ENCODE measurements at regions not wholly inside any gene's neighbourhood (a gene's known extent, or its start where the extent isn't known, plus 50 kb on each side); places are given as distances from the start of the nearest gene placed in this dataset.
A peak's percentile ranks its signal among the peaks of the same experiment; 100 is the strongest.

DNA sequence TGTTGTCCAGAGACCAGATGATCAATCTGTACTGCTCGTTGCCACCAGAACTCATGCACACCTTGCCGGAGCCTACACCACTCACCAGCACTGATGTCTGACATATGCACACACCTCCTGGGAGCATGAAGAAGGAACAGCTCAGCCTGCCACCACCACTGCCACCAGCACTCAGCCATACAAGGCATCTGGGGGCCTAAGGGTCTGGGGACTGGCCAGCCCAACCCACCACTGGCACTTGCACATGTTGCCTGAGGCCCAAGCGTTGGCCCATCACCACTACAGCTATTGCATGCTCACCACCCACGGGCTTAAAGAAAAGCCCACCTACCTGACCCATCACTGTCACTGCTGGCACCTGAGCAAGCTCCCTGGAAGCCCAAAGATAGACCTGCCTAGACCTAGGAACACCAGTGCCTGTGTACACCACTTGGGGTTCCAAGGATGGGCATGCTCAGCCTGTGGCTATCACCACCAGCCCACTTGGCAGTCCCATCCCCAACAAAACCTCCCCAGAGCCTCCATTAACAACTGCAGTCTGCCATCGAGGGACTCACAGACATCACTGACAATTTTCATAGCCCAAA is 174.3 kb upstream of the GRID2 start:
- no peak for DNase-seq (ENCODE audit: low read depth, low spot score)
- in situ Hi-C loops (cut with HindIII; ENCODE audit: low pct_unique_long_range_greater_than_20kb, low sequenced_read_pairs) = no loop called here

DNA sequence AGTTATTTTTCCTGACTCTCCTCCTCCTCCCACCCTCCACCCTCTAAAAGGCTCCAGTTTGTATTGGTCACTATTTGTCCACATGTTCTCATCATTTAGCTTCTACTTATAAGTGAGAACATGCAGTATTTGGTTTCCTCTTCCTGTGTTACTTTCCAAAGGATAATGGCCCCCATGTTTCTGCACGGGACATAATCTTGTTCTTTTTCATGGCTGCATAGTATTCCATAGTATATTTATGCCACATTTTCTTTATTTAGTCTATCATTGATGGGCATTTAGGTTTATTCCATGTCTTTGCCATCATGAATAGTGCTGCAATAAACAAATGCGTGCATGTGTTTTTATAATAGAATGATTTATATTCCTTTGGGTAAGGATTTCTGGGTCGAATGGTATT is 167.3 kb upstream of the GRID2 start:
- in situ Hi-C loops (cut with HindIII; ENCODE audit: low pct_unique_long_range_greater_than_20kb, low sequenced_read_pairs) = no loop called here
- DNase-seq (ENCODE audit: low read depth, low spot score) = no peak

DNA sequence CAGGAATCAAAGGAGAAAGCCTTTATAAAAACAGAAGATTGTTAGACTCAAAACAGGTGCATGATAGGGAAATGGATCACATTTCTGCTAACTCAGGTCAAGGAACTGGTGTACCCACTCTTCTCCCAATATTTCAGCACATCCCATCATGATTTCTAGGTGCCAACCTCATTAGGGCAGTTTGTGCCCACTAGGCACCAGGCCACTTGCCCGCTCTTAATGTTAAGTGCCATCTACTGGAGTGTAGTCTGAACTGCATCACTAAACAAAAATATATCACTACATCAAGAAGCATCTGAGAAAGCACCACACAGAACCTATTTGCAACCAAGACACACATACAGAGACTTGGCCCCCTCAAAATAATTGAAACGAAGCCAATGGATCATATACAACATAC is 140.4 kb upstream of the GRID2 start:
- in situ Hi-C loops (cut with HindIII; ENCODE audit: low pct_unique_long_range_greater_than_20kb, low sequenced_read_pairs) = no loop called here

DNA sequence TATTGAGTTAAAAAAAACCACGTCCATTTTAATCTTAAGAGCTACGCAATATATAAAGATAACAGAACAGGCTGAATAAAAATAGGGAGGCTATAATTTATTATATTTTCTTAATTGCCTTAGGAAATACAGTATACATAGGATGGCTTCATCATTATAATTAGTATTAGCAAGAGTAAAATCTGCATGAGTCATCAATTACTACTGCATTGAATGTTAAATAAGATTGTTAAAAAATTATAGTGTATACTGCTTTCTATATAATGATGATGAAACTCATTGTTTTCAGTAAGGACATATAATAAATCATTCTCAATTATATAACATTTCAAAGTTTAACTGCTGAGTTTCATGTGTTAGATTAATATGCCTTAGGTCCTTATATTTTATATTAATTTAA is 133.4 kb upstream of the GRID2 start:
- no peak for DNase-seq (ENCODE audit: low read depth, low spot score)
- in situ Hi-C loops (cut with HindIII; ENCODE audit: low pct_unique_long_range_greater_than_20kb, low sequenced_read_pairs) = no loop called here

More for the DNA sequence above, 140.4 kb upstream of the GRID2 start:
- peak; percentile 45 for DNase-seq (ENCODE audit: low read depth, low spot score)

DNA sequence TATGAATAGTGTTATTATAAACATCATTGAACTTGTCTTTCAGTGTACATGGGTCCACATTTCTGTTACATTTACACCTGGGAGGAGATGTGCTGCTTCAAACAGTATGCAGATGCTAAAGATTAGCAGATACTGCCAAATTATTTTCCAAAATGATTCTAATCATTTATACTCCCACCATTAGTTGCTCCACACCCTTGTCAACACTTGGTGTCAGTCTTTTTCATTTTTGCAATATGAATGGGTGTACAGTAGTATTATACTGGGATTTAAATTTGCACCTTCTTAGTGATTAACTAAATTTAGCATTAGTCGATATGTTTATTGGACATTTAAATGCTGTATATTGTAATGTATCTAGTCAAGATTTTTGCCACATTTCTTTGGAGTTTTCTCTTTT is 131.6 kb upstream of the GRID2 start:
- in situ Hi-C loops (cut with HindIII; ENCODE audit: low pct_unique_long_range_greater_than_20kb, low sequenced_read_pairs) = no loop called here
- peak; percentile 5 for DNase-seq (ENCODE audit: low read depth, low spot score)

DNA sequence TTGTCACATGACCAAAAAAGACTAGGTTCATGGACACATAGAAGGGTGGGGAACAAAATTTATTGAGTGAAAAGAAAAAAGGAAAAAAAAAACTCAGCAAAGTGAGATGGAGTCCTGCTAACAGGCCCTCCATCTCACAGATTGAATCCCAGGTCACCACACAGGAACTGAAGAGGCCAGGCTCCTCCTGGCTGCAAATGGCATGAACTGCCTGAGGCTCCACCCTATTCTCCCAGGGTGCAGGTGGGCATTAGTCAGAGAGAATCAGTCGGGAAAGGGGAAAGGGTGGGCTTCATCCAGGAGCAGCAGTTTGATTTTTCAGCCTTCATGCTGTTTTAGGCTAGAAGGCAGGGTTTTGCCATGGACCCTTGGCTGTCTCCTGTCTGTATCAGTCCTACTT is 128.5 kb upstream of the GRID2 start:
- in situ Hi-C loops (cut with HindIII; ENCODE audit: low pct_unique_long_range_greater_than_20kb, low sequenced_read_pairs) = no loop called here
- no peak for DNase-seq (ENCODE audit: low read depth, low spot score)

DNA sequence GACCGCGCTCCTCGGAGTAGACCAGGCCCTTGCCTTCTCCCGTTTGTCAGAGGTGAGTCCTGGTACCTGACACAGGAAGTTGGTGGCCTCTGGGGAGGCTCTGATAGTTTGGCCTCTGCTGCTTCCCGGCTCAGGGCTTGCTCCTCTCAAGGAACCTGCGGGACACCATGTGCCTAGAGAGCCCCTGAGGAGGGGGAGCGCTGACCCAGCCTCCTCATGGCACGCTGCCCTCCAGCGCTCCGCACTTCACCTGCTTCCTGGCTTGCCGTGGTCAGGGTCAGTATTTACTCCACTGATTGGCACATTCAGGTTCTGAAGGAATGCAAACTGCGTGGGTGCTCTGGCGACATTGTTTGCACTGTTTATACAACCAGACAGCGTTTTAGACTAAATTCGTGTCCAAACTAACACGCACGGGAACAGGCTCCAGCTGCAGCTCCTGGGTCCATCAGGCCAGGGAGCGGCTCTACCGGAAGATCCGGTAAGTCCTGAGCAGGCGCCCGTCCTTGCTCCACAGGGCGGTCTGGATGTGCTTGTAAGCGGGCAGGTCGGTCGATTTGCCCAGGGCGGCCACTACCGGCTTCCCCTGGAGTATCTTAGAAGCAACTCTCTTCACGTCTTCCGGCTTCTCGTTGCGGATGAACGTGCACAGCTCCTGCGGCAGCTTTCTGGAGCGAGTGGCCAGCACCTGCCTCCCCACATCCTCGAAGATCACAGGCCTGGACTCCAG is 121.6 kb upstream of the GRID2 start:
- DNase-seq (ENCODE audit: low read depth, low spot score) = no peak
- in situ Hi-C loops (cut with HindIII; ENCODE audit: low pct_unique_long_range_greater_than_20kb, low sequenced_read_pairs) = no loop called here

DNA sequence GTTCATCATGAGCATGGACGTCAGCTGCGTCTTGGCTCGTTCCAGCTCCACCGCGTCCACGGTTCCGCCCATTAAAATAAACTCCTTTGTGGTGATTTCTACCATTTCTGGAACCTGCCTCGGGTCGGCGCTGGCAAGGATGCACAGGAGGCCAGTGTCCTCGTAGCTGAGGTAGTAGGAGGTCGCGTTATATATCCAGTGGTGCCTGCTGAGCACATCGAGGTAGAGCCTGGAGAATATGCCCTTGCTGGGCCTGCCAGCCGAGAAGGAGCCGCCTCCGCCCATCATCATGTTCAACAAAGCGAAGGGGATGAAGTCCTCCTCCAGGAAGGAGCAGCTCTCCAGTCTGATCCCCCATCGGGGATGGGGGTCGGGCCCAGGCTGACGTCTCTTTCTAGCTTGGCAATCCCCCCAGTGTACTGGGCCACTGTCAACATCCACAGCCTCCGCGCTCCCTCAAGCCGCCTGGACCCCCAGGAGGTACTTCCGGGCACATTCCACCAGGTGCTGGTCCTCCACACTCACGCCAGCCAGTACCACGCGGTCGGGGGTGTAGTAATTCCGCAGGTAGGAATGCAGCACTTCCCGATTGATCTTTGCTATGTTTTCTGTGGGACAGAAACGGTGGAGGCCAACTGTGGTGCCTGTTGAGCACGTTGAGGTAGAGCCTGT is 120.9 kb upstream of the GRID2 start:
- in situ Hi-C loops (cut with HindIII; ENCODE audit: low pct_unique_long_range_greater_than_20kb, low sequenced_read_pairs) = no loop called here
- no peak for DNase-seq (ENCODE audit: low read depth, low spot score)

DNA sequence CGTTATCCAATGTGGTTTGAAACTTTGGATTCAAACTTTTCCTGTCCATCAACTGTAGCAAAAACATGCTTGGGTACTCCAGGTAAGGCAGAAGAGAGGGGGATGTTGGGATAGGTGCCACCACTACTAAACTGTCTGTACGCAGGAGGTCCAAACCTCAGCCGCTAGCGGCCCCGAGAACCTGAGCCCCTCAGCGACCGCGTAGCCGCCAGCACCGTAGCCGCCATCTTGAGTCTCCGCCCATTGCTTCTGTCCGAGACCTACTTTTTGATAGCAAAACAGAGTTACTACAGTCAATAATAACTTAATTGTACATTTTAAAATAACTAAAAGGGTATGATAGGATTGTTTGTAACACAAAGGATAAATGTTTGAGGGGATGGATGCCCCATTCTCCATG is 119.9 kb upstream of the GRID2 start:
- no peak for DNase-seq (ENCODE audit: low read depth, low spot score)
- in situ Hi-C loops (cut with HindIII; ENCODE audit: low pct_unique_long_range_greater_than_20kb, low sequenced_read_pairs) = no loop called here

DNA sequence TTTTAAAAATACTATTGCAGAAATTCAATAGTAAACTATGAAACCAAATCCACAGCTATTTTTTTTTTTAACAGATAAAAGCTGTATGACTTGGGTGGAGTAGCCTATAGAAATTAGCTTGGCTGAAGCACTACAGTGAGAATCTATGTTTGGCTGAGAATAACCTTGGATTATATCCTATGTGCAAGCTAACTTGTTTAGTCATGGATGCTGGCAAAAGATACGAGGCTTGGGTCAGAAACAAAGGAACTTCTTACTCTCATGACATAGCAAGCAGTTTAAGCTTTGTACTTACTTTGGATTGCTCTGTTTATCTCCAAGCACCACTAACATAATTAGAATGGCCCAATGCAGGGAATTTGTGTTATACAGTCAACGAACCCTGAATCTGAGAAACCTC is 119.2 kb upstream of the GRID2 start:
- no peak for DNase-seq (ENCODE audit: low read depth, low spot score)
- in situ Hi-C loops (cut with HindIII; ENCODE audit: low pct_unique_long_range_greater_than_20kb, low sequenced_read_pairs) = no loop called here

DNA sequence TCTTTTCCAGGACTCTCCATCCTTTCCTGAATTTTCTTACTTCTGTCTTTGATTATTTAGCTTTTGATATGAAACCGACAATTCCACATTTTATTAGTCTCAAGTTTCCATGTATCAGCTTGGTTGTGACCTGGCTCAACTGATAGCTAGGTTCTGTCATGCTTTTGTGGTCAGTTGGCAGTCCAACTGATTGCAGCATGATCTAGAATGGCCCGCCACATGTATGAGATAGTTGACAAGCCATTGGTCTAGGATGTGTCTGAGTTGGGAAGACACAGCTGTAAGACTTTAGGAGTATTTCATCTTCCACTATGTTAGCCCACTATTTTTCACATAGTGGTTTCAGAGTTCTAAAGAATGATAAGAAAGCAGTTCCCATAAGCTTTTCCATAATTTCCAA is 117.5 kb upstream of the GRID2 start:
- no peak for DNase-seq (ENCODE audit: low read depth, low spot score)
- in situ Hi-C loops (cut with HindIII; ENCODE audit: low pct_unique_long_range_greater_than_20kb, low sequenced_read_pairs) = no loop called here

DNA sequence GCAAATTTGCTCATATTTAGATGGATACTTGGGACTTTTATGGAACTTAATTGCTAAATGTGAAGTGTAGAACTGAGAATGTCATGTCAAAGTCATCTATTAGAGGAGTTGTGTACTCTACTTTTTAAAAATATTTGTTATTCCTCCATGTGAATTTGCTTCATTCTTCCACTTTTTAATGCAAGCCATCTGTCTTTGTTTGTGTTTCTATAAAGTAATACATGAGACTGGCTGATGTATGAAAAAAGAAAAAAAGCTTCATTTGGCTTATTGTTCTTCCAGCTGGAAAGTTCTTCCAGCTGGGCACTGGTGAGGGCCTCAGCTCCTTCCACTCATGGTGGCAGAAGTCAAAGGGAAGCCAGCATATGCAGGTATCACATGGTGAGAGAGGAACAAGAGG is 114.6 kb upstream of the GRID2 start:
- in situ Hi-C loops (cut with HindIII; ENCODE audit: low pct_unique_long_range_greater_than_20kb, low sequenced_read_pairs) = no loop called here
- DNase-seq (ENCODE audit: low read depth, low spot score) = no peak

DNA sequence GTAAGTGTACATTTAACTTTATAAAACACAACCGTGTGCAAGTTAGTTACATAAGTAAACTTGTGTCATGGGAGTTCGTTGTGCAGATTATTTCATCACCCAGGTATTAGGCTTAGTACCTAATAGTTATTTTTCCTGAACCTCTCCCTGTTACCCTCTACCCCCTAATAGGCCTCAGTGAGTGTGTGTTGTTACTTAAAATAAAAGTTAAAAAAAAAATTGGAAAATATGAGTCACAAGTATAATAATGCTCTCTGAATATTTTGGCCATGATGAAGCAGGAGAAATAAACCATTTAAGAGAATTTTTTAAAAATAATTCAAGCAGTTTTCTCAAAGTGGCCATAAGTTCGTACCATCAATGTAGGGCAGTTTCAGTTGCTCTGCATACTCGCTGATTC is 105.1 kb upstream of the GRID2 start:
- in situ Hi-C loops (cut with HindIII; ENCODE audit: low pct_unique_long_range_greater_than_20kb, low sequenced_read_pairs) = no loop called here
- no peak for DNase-seq (ENCODE audit: low read depth, low spot score)

DNA sequence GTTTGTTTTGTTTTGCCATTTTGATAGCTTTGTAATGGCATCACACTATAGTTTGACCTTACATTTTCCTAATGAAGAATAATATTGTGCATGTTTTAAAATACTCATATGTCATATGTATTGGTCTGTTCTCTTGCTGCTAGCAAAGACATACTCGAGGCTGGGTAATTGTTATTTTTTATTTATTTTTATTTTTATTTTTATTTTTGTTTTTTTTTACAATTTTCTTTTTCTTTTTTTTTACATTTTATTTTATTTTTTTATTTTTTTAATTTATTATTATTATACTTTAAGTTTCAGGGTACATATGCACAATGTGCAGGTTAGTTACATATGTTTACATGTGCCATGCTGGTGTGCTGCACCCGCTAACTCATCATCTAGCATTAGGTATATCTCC is 104.6 kb upstream of the GRID2 start:
- in situ Hi-C loops (cut with HindIII; ENCODE audit: low pct_unique_long_range_greater_than_20kb, low sequenced_read_pairs) = no loop called here
- DNase-seq (ENCODE audit: low read depth, low spot score) = no peak

DNA sequence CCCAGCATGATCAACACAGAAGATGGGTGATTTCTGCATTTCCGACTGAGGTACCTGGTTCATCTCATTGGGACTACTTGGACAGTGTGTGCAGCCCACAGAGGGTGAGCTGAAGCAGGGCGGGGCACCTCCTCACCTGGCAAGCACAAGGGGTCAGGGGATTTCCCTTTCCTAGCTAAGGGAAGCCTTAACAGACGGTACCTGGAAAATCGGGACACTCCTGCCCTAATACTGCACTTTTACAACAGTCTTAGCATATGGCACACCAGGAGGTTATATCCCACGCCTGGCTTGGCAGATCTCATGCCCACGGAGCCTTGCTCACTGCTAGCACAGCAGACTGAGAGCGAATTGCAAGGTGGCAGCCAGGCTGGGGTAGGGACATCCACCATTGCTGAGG is 92.9 kb upstream of the GRID2 start:
- in situ Hi-C loops (cut with HindIII; ENCODE audit: low pct_unique_long_range_greater_than_20kb, low sequenced_read_pairs) = no loop called here
- DNase-seq (ENCODE audit: low read depth, low spot score) = no peak

DNA sequence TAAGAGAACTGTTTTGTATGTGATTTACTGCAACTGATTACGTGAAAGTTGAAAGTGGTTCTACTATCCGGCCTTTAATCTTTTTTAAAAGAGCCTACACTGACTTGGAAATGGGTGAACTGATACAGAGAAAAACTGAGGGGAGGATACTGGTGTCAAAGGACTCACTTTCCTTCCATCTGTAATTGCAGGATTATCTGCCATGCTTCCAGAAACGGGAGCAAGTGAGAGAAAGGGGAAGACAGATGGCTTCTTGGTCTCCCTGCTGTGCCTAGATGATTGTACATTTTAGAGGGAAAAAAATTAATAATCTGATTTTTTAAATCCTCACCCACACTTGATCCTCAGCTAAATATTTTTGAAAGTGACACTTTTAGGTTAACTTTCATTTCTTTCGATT is 88.3 kb upstream of the GRID2 start:
- no peak for DNase-seq (ENCODE audit: low read depth, low spot score)
- in situ Hi-C loops (cut with HindIII; ENCODE audit: low pct_unique_long_range_greater_than_20kb, low sequenced_read_pairs) = no loop called here

DNA sequence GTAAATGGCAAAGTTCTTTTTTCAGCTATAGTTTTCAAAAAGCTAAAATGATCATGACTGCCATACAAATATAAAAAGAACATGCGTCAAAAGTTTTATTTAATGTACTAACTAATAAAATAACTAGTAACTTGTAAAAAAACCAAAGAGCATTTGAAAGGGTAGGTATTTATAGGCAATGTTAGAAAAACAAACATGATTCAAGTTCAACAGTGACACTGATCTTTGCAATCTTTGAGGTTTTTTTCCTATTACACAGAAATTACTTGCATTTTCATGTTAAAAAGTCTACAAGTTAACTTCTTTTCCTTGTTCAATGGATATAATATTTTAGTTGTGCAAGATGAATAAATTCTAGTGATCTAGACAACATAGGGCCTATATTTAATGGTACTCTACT is 72.3 kb upstream of the GRID2 start:
- no peak for DNase-seq (ENCODE audit: low read depth, low spot score)
- in situ Hi-C loops (cut with HindIII; ENCODE audit: low pct_unique_long_range_greater_than_20kb, low sequenced_read_pairs) = no loop called here

DNA sequence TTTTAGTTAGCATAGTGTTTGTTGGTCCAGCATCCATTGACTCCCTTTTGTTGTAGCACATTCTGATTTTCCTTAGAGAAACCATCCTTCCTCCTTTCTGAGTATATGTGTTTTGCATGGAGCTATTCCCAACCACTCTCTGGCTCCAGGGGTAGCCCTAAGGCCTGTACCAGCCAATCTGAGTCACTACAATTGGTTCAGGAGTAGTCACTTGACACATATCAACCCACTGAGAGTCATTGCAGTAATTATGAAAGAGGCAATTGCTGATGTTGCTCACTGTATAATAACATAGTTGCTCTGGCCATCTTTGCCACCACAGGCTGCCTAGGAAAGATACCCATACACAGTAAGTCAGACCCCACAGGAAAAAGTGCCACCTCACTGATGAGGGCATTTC is 71.2 kb upstream of the GRID2 start:
- no peak for DNase-seq (ENCODE audit: low read depth, low spot score)
- in situ Hi-C loops (cut with HindIII; ENCODE audit: low pct_unique_long_range_greater_than_20kb, low sequenced_read_pairs) = no loop called here
